ENCODE measurements at regions not wholly inside any gene's neighbourhood (a gene's known extent, or its start where the extent isn't known, plus 50 kb on each side); places are given as distances from the start of the nearest gene placed in this dataset.

DNA sequence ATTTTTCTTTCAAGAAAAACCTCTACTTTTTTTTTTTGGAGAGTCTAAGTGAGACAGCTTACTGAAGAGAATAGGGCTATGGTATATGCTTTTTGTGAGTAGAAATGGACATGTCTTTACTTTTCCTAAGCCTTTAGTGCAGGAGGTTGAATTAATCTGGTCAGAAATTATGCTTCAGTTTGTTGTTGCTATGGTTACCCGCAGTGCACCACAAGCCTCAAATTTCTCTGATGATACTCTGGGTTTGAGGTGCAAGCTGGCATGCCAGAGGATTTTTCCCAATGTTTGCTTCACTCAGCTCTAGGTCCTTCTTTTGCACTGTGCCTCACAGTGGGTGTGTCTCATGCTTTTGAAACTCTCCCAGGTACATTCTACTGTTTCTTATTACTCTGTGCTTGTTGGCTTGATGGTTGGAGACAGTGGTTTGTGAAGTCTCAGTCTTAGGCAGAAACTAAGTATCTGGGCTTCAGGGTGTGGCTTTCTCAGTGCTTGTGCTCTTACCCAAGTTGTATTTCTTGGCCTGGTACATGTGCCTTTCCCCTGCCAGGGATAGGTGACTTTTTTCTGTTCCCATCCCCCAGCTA, 278.3 kb downstream of the RBM43 start:
- ATAC-seq (no peak), DNase-seq (ENCODE audit: low spot score) (no peak)

DNA sequence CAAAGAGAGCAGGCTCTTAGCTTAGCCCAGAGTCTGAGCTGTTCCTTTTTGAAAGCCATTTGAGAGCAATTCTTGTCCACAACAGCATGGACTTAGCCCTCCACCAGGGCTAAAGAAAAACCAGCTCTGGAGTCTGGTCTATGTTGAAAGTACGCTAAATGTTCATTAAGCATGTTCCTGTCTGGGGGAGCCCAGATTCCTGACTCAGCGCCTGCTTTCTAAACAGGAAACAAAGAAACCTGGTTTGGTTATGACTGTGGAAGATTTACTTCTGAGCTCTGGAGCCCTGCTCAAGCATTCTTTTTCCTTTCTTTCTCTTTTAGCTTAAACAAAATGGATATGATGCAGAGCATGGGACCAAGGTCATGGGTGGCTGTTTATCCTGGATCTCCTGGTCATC, 279.8 kb downstream of the RBM43 start:
- no peak for ATAC-seq
- DNase-seq (ENCODE audit: low spot score) = no peak

GRCh38 chr2:150978053-150978452, 283.6 kb downstream of the RBM43 start:
- DNase-seq (ENCODE audit: low spot score) (no peak), ATAC-seq (no peak)

- DNase-seq (ENCODE audit: low spot score) = no peak
- no peak for ATAC-seq
These were observed 284.4 kb downstream of the RBM43 start for GRCh38 chr2:150977296-150977695.

DNA sequence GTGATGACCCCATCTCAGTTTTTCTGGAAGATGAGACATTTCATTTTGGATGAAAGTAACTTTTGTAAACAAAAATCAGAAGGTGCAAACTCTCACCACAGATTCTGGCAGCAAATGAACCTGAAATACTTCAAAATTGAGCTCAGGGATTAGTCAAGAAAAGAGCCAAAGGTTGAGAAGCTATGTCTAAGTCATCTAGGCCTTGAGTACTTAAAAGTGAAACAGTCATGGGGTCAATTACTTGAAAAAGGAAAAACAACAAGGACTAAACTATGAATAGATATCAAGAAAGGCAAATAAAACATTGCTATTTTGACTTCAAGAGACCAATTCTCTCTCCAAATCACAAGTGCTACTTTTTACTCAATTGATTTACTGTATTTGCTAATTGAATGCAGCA, 285.1 kb downstream of the RBM43 start:
- DNase-seq (ENCODE audit: low spot score) (no peak), ATAC-seq (no peak)

- no peak for DNase-seq (ENCODE audit: low spot score)
- ATAC-seq = no peak
These were observed 286.8 kb downstream of the RBM43 start for GRCh38 chr2:150974864-150975263.

DNA sequence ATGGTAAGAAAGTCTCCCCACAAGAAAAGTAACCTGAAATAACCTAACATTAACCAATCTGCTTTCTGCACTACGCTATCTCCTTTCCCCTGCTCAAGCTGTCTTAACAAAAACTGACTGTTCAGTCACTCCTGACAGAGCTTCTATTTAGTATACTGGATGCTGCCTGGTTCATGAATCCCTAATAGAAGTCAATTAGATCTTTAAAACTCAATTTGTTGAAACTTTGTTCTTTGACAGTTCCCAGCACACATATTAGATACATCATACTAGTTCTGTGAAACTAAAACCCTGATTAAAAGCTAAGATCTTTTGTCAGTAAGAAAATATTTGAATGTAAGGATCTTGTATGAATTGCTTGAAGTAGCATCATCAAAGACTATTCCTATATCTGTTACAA, 287.4 kb downstream of the RBM43 start:
- ATAC-seq (no peak), DNase-seq (ENCODE audit: low spot score) (no peak)

DNA sequence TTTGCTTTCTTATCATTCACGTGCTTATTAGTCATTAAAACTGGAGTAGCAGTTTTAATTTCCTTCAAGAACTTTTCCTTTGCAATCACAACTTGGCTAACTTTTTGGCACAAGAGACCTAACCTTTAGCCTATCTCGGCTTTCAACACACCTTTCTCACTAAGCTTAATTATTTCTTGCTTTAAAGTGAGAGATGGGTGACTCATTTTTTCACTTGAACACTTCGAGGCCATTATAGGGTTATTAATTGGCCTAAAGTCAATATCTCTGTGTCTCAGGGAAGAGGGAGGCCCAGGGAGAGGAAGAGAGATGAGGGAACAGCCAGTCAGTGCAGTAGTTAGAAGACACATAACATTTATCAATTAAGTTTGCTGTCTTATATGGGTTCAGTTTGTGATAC, 289.8 kb downstream of the RBM43 start:
- DNase-seq (ENCODE audit: low spot score) = no peak
- no peak for ATAC-seq

- DNase-seq (ENCODE audit: low spot score) = no peak
These were observed 298.3 kb downstream of the RBM43 start for GRCh38 chr2:150963336-150963735.

GRCh38 chr2:150955231-150955630, 306.4 kb downstream of the RBM43 start:
- ATAC-seq = no peak

More at GRCh38 chr2:150963336-150963735, 298.3 kb downstream of the RBM43 start:
- ATAC-seq = no peak

GRCh38 chr2:150946831-150947230, 314.8 kb downstream of the RBM43 start:
- no peak for DNase-seq (ENCODE audit: low spot score)
- ATAC-seq = no peak

More at GRCh38 chr2:150955231-150955630, 306.4 kb downstream of the RBM43 start:
- no peak for DNase-seq (ENCODE audit: low spot score)

DNA sequence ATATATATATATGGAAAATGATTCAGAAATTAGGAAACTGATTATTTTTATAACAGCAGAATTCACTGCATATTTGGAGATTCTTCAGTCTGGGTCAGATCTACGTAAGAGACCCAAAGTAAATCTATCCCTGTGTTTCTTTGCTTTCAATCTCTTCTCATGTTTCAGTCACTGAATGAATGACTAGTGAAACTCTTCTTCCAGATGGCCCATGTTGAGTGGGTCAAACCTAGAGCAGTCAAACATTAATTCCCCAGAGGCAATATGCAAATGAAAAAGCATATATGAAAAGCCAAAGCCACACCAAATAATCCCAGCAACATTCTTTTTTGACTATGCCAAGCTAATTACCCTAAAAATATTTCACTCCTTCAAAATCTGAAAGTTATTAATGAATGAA, 317.3 kb downstream of the RBM43 start:
- ATAC-seq (no peak), DNase-seq (ENCODE audit: low spot score) (no peak)

- DNase-seq (ENCODE audit: low spot score) (no peak), ATAC-seq (no peak)
These were observed 322.6 kb downstream of the RBM43 start for GRCh38 chr2:150939087-150939486.

GRCh38 chr2:150938527-150938926, 323.1 kb downstream of the RBM43 start:
- no peak for DNase-seq (ENCODE audit: low spot score)
- no peak for ATAC-seq

DNA sequence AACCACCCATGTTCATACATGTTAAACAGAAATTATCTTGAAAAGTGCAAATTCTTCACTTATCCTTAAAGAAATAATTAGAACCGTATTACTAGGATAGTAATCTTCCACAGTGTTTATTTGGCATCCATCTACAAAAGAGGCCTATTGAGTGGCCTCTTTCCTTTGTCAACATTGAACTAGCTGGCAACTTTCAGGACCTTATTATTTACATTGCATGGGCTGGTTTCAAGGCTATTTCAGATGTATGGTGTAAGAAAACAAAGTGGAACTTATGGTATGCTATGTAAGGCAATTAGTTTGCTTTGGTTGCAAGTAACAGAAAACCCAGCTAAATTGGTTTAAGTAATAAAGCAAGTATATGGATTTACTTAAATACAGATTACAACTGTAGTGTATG, 324.6 kb downstream of the RBM43 start:
- ATAC-seq = no peak
- no peak for DNase-seq (ENCODE audit: low spot score)

- ATAC-seq = no peak
These were observed 330.2 kb downstream of the RBM43 start for GRCh38 chr2:150931451-150931850.

GRCh38 chr2:150925611-150926010, 336.1 kb downstream of the RBM43 start:
- DNase-seq (ENCODE audit: low spot score) (no peak), ATAC-seq (no peak)

More at GRCh38 chr2:150931451-150931850, 330.2 kb downstream of the RBM43 start:
- no peak for DNase-seq (ENCODE audit: low spot score)

- DNase-seq (ENCODE audit: low spot score) = no peak
- no peak for ATAC-seq
These were observed 336.8 kb downstream of the RBM43 start for GRCh38 chr2:150924878-150925277.

DNA sequence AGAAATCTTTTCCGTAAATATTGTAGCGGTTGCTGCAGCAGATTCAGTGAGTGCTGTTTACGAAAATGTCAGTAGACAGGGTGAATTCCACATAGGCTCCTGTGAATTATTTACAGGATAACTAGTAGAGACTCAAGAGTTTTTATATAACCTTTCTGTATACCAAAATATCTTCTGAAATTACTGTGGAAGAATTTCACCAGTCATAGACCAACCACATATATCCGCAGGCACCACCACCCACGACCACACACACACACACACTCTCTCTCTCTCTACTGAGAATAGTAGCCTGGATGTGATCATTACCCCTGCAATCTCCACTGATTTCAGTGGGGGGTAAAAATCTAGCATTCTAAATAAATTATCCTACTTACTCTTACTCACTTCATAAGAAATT, 341.8 kb downstream of the RBM43 start:
- no peak for DNase-seq (ENCODE audit: low spot score)
- no peak for ATAC-seq

DNA sequence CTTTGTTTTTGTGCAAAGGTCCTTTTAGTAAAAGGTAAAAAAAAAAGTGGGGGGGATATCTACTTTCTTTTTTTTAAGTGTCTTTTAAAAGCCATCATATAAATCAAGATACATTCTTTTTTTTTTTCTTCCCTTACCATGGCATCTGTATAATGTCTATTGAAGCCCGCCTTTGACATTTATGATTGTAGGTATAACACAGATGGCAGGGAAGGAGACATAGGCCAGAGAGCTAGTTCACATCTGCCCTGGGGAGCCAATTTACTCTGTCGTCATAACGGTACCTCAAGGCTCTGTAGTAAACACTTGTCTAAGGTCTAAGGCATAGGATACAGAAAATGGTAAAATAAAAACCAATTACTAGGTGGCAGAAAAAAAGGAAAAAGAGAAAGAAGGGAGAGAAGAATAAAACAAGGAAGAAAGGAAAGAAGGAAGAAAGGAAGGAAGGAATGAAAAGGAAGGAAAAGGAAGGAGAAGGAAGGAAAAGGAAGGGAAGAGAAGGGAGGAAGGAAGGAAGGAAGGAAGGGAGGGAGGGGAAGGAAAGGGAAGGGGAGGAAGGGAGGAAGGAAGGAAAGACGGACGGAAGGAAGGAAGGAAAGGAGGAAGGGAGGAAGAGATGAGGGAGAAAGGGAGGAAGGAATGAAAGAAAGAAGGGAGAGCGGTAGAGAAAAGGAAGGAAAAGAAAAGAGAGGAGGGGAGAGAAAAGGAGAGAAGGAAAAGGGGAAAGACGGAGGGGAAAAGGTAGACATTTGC, 343.5 kb downstream of the RBM43 start:
- ATAC-seq (no peak), DNase-seq (ENCODE audit: low spot score) (no peak)

DNA sequence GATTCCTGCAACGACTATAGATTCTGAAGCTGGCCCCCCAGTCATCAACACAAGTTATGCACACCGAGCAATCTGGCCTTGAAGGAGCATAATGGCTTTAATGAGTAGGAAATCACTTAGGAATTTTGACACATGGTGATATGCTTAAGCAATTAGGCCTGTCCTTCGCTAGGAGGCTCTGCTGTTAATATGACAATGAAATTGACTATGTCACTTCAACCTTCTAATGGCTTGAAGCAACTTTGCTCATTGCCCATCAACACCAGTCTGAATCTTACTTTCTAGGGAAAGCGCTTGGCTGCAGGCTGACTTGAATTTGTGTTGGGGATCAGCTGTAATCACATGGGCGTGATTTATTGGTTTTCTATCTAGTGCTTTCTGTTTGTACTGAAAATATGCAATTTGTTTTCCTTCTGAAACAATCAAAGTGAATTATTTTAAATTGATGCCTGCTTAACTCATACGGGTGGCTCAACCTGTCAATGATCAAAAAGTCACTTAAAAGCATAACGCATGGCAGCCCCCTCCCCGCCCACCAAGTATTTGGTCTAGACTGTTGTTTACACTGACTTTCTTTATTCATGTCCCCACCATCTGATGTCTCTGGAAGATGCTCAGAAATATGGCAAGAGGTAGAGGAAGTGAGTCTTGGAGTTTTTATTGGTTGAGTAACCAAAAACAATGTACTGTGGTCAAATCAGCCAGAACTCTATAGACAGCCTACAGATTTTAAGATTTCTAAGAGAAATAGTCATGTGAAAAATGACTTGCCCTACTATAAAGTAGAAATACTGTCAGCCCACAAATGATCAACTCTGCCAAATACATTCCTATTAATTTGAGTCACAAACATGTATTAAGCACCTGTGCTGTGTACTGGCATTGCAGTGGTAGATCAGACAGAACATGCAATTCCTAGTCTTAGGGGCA, 344.9 kb downstream of the RBM43 start:
- ATAC-seq (no peak), DNase-seq (ENCODE audit: low spot score) (no peak)

Data from left lobe of liver (tissue), 2 donors.